Common myeloid progenitor, CD34-positive (primary cell): ENCODE measurements at regions not wholly inside any gene's neighbourhood (a gene's known extent, or its start where the extent isn't known, plus 50 kb on each side); places are given as distances from the start of the nearest gene placed in this dataset.

Experiments
- CTCF ChIA-PET: fragments of 350-600 bp; sonication (Branson Sonifier 250); formaldehyde crosslinking; loops from one replicate; lab custom pipeline; 2021; ENCODE audit warnings: antibody characterized with exemption; lab: Charles Lee
- POLR2A ChIA-PET: fragments of 350-600 bp; sonication (Branson Sonifier 250); formaldehyde crosslinking; loops from one replicate; lab custom pipeline; 2021; ENCODE audit warnings: antibody characterized with exemption; lab: Charles Lee
- DNase-seq, 3 donors: peaks; one replicate each; pipeline versions ENCODE4 v3.0.0 to v3.0.0-alpha.2; 2013
- H3K27ac ChIP-seq, 2 experiments: 1 replicate in 1 of 2; 2 replicates in 1 of 2; pipeline ENCODE4 v1.7.0; 2013; ENCODE audit warnings: inconsistent platforms in 2 of 2, low read length in 2 of 2, mild to moderate bottlenecking in 2 of 2, low read depth in 1 of 2, moderate library complexity in 1 of 2; ENCODE audit not compliant: severe bottlenecking in 2 of 2, insufficient read depth in 1 of 2, poor library complexity in 1 of 2
- H3K27me3 ChIP-seq, 5 experiments: replicated peaks in 2 of 5; 1 replicate in 3 of 5; 2 replicates in 2 of 5; pipeline versions ENCODE4 v1.6.1 to v1.7.0; 2013; ENCODE audit warnings: low read length in 4 of 5, mild to moderate bottlenecking in 2 of 5, moderate library complexity in 2 of 5, inconsistent platforms in 1 of 5; ENCODE audit not compliant: insufficient read depth in 5 of 5, control insufficient read depth in 4 of 5
- H3K36me3 ChIP-seq, 4 experiments: 1 replicate in 2 of 4; 2 replicates in 2 of 4; pipeline versions ENCODE4 v1.6.1 to v1.7.0; 2013; ENCODE audit warnings: low read length in 3 of 4, control low read depth in 1 of 4, mild to moderate bottlenecking in 1 of 4; ENCODE audit not compliant: control insufficient read depth in 4 of 4, insufficient read depth in 4 of 4
- H3K4me1 ChIP-seq, 4 experiments: 1 replicate in 3 of 4; 2 replicates in 1 of 4; pipeline versions ENCODE4 v1.6.1 to v1.7.1; 2013; ENCODE audit warnings: low read length in 3 of 4, mild to moderate bottlenecking in 3 of 4, control low read depth in 1 of 4, inconsistent platforms in 1 of 4, moderate library complexity in 1 of 4; ENCODE audit not compliant: control insufficient read depth in 4 of 4, insufficient read depth in 4 of 4; ENCODE audit errors: control extremely low read depth in 1 of 4
- H3K4me3 ChIP-seq, 7 experiments: 1 replicate in 4 of 7; 2 replicates in 3 of 7; pipeline versions ENCODE4 v1.5.1 to v1.7.0; 2013; ENCODE audit warnings: mild to moderate bottlenecking in 7 of 7, low read length in 6 of 7, moderate library complexity in 6 of 7, inconsistent platforms in 2 of 7, low read depth in 2 of 7, control low read depth in 1 of 7; ENCODE audit not compliant: insufficient read depth in 4 of 7, control insufficient read depth in 1 of 7; ENCODE audit errors: extremely low read depth in 1 of 7
- H3K9me3 ChIP-seq, 5 experiments: 1 replicate in 4 of 5; 2 replicates in 1 of 5; pipeline versions ENCODE4 v1.6.1 to v1.7.1; 2013; ENCODE audit warnings: low read length in 4 of 5, mild to moderate bottlenecking in 2 of 5, inconsistent platforms in 1 of 5, low read depth in 1 of 5, moderate library complexity in 1 of 5; ENCODE audit not compliant: control insufficient read depth in 4 of 5, insufficient read depth in 2 of 5; ENCODE audit errors: control extremely low read depth in 1 of 5
- WGBS: methylation state at CpG from one replicate; pipeline ENCODE4 v1.1.5; 2013; ENCODE audit not compliant: insufficient coverage; 5-methylcytosine and 5-hydroxymethylcytosine counted together

- H3K27me3 ChIP-seq: peaks cover 0 to 8% (median 3%) of the 10 kb centered on the region in 5 experiments
- no peaks in the 10 kb centered on the region for H3K9me3 ChIP-seq
- no peaks in the 10 kb centered on the region for H3K4me1 ChIP-seq
- DNase-seq: no peak
- no peak overlapping the region for H3K27ac ChIP-seq
- no peaks in the 10 kb centered on the region for H3K36me3 ChIP-seq
- ChIA-PET CTCF (no interaction called here), POLR2A (no interaction called here)
- 88% methylated on average over 1 of the region's 1 CpG for WGBS
- no peak overlapping the region for H3K4me3 ChIP-seq
These were observed 124.5 kb upstream of the ARHGAP5 start for GRCh38 chr14:31952573-31952972.

DNA sequence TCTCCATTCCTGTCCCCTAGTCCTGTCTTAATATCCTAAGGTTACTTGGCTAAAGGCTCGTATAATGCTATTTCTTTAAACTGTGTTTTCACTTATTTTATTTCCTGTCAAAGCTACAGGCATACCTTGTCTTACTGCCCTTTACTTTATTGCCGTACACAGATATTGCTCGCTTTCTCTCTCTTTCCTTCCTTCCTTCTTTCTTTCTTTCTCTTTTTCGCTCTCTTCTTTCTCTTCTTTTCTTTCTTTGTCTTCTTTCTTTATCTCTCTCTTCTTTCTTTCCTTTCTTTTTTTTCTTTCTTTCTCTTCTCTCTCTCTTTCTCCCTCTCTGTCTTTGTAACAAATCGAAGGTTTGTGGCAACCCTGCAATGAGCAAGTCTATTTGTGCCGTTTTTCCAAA, 123.9 kb upstream of the ARHGAP5 start:
- no peak for DNase-seq
- H3K4me1 ChIP-seq: no peaks in the 10 kb centered on the region
- H3K9me3 ChIP-seq: no peaks in the 10 kb centered on the region
- no peak overlapping the region for H3K4me3 ChIP-seq
- H3K27ac ChIP-seq: no peak overlapping the region
- H3K27me3 ChIP-seq: peaks cover 0 to 8% (median 3%) of the 10 kb centered on the region in 5 experiments
- no peaks in the 10 kb centered on the region for H3K36me3 ChIP-seq
- 100% methylated on average over 4 of the region's 6 CpGs for WGBS
- ChIA-PET CTCF (no interaction called here), POLR2A (no interaction called here)

DNA sequence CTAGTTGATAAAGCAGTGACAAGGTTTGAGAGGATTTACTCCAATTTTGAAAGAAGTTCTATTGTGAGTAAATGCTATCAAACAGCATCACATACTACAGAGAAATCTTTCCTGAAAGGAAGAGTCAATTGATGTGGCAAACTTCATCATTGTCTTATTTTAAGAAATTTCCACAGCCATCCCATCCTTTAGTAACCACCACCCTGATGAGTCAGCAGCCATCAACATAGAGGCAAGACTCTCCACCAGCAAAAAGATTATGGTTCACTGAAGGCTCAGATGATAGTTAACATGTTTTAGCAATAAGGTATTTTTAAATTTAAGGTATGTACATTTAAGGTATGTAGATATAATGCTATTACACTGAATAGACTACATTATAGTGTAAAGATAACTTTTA, 122.1 kb upstream of the ARHGAP5 start:
- ChIA-PET CTCF (no interaction called here), POLR2A (no interaction called here)
- Histone ChIP-seq H3K4me1 (no peaks in the 10 kb centered on the region), H3K36me3 (no peaks in the 10 kb centered on the region), H3K9me3 (no peaks in the 10 kb centered on the region), H3K27me3 (peaks cover 0 to 8% (median 3%) of the 10 kb centered on the region in 5 experiments), H3K4me3 (no peak overlapping the region), H3K27ac (no peak overlapping the region)
- DNase-seq: no peak

DNA sequence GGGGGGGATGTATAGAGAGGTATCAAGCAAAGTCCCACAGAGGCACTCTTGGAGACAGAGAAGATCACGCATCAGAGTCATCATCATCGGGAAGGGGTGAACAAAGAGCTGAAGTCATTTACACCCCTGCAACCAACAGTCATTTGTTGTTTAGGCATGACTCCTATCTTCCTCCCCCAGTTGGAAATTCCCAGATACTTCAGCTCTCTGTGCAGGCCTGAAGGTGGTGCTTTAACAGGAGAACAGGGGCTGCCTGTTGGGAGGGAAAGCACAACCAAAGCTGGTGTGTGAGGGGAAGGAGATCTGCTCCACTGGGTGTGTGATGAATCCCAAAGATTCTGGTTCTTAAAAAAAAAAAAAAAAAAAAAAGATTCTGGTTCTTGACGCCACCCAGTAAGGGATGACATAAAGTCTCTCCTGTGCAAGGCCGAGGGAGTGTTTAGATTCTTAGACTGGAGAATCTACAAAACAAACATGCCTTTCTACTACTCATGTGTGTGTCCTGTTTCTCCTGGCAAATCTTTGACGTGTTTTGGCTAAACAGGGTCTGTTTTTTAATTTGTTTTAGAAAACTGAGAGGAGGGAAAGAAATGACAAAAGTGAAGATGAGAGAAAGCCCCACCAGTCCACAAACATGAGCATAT, 121.0 kb upstream of the ARHGAP5 start:
- Histone ChIP-seq H3K4me1 (no peaks in the 10 kb centered on the region), H3K27ac (no peak overlapping the region), H3K36me3 (no peaks in the 10 kb centered on the region), H3K27me3 (peaks cover 0 to 4% (median 0%) of the 10 kb centered on the region in 5 experiments), H3K4me3 (no peak overlapping the region), H3K9me3 (peaks cover 0 to 3% (median 0%) of the 10 kb centered on the region in 5 experiments)
- ChIA-PET POLR2A (no interaction called here), CTCF (interaction anchor here (0.7 kb wide), 1 partner anchor 459 kb away, joined by 3 read pairs; no protein-coding TSS in a partner anchor)
- DNase-seq: no peak
- 93% methylated on average over 3 of the region's 5 CpGs for WGBS

- Histone ChIP-seq H3K9me3 (peaks cover 0 to 3% (median 0%) of the 10 kb centered on the region in 5 experiments), H3K4me1 (no peaks in the 10 kb centered on the region), H3K4me3 (no peak overlapping the region), H3K27me3 (no peaks in the 10 kb centered on the region), H3K36me3 (no peaks in the 10 kb centered on the region), H3K27ac (no peak overlapping the region)
- DNase-seq: no peak
- ChIA-PET CTCF (no interaction called here), POLR2A (no interaction called here)
- 100% methylated on average over 1 of the region's 2 CpGs for WGBS
These were observed 119.5 kb upstream of the ARHGAP5 start for GRCh38 chr14:31957565-31957964.

GRCh38 chr14:31960039-31960438, 117.1 kb upstream of the ARHGAP5 start:
- POLR2A ChIA-PET: no interaction called here
- Histone ChIP-seq H3K4me3 (no peak overlapping the region), H3K4me1 (no peaks in the 10 kb centered on the region), H3K9me3 (peaks cover 0 to 3% (median 0%) of the 10 kb centered on the region in 5 experiments), H3K27me3 (peaks cover 0 to 3% (median 0%) of the 10 kb centered on the region in 5 experiments), H3K36me3 (no peaks in the 10 kb centered on the region), H3K27ac (no peak overlapping the region)
- CTCF ChIA-PET: interaction anchor here (1.1 kb wide), 1 partner anchor 58 kb away, joined by 4 read pairs; no protein-coding TSS in a partner anchor
- no peak for DNase-seq
- WGBS: 95% methylated on average over 4 of the region's 5 CpGs

DNA sequence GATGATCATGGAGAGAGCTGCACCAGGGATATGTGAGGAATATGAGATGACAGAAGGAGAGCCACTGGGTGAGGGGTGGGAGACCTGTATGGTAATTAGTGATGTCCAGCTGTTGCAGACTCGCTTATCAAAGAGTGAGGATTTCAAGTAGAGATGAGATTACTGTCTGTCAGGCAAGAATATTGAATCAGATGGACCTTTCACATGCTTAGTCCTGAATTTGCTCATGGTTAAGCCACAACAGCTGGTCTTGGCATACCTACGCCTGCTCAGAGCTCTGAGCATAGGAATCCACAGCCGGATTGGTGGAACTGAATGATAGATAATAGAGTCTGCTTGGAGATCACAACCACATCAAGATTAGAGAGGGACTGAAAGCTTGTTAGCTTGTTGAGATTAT, 115.2 kb upstream of the ARHGAP5 start:
- Histone ChIP-seq H3K27me3 (peaks cover 0 to 3% (median 0%) of the 10 kb centered on the region in 5 experiments), H3K27ac (no peak overlapping the region), H3K4me3 (no peak overlapping the region), H3K9me3 (peaks cover 0 to 3% (median 0%) of the 10 kb centered on the region in 5 experiments), H3K36me3 (no peaks in the 10 kb centered on the region), H3K4me1 (no peaks in the 10 kb centered on the region)
- WGBS: 96% methylated on average over 3 of the region's 3 CpGs
- ChIA-PET POLR2A (no interaction called here), CTCF (no interaction called here)
- DNase-seq: no peak
